OCI-LY7 (cell line): ENCODE measurements at regions not wholly inside any gene's neighbourhood (a gene's known extent, or its start where the extent isn't known, plus 50 kb on each side); places are given as distances from the start of the nearest gene placed in this dataset.

Source experiments
- CTCF ChIP-seq: fragments of 200-600 bp; sonication (generic); conservative IDR thresholded peaks from 2 replicates; pipeline ENCODE4 v1.5.1; 2014; ENCODE audit warnings: mild to moderate bottlenecking, antibody characterized with exemption, low read length, moderate library complexity, mixed read lengths
- EZH2phosphoT487 ChIP-seq: fragments of 200-600 bp; sonication (generic); IDR thresholded peaks from 2 replicates; pipeline ENCODE4 v1.6.1; 2018; ENCODE audit warnings: low read depth, borderline replicate concordance, mild to moderate bottlenecking, mixed run types, antibody characterized with exemption, low read length, moderate library complexity, mixed read lengths

DNA sequence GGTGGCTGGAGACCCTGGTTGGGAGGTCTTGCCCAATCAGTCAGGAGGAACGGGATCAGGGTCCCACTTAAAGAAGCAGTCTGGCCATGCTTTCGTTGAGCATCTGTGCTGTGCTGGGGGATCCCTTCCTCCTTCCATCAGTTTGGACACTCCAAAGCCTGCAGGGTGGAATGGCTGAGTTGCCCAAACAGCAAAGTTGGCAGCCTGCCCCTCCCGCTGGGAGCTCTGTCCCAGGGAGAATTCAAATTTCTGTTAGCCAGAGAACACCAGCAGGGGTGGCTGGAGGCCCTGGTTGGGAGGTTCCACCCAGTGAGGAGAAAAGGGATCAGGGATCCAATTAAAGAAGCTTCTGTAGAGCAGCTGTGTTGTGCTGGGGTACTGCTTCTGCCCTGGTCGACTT is 96.9 kb upstream of the CTAGE1 start:
- TF ChIP-seq EZH2phosphoT487 (no peak), CTCF (no peak)
